HCT116 (cell line): ENCODE measurements at regions not wholly inside any gene's neighbourhood (a gene's known extent, or its start where the extent isn't known, plus 50 kb on each side); places are given as distances from the start of the nearest gene placed in this dataset.

Source experiments
- ATAC-seq: fragments of 200-7000 bp; cut with Tn5 transposase; 2 replicates; pipeline ENCODE4 v1.9.1; 2020; ENCODE audit warnings: mild to moderate bottlenecking, moderate library complexity
- BruUV-seq: library from RNA; stranded (reverse); fragments of 400-500 nt; replicated peaks from 2 replicates; lab custom pipeline; 2021; lab: Mats Ljungman, UMichigan
- CTCF ChIA-PET: fragments of 300-600 bp; sonication (Branson Sonifier 250); formaldehyde crosslinking; loops from one replicate; lab custom pipeline; 2021; ENCODE audit warnings: antibody characterized with exemption; lab: Charles Lee
- POLR2A ChIA-PET: fragments of 300-600, 350-600 bp; sonication (Branson Sonifier 250); formaldehyde crosslinking; loops from one replicate; lab custom pipeline; 2021; ENCODE audit warnings: antibody characterized with exemption; lab: Charles Lee
- RAD21 ChIA-PET, 2 experiments: fragments of 300-600 bp; sonication (Branson Sonifier 250); formaldehyde crosslinking; loops; one replicate each; lab custom pipeline; 2023; ENCODE audit warnings: low total read pairs in 2 of 2; ENCODE audit not compliant: uncharacterized antibody in 2 of 2, unreplicated experiment in 2 of 2, low non-redundant PET in 1 of 2; lab: Charles Lee
- DNase-seq: peaks from one replicate; pipeline ENCODE4 v3.0.0-alpha.2; 2010; ENCODE audit warnings: low read depth, low spot score
- H2AFZ ChIP-seq: fragments of 200-600 bp; shearing (Covaris generic), sonication (generic); 2 replicates; pipeline ENCODE4 v1.6.1; 2017; ENCODE audit warnings: low read depth, mixed run types, mixed read lengths, antibody characterized with exemption, low read length; ENCODE audit not compliant: poor library complexity, severe bottlenecking
- H3K27ac ChIP-seq: 2 replicates; pipeline ENCODE4 v1.5.1; 2012; ENCODE audit warnings: low read depth, low read length
- H3K27me3 ChIP-seq: fragments of 200-600 bp; sonication (generic); 2 replicates; pipeline ENCODE4 v1.6.1; 2016; ENCODE audit warnings: mixed run types, low read length, mixed read lengths; ENCODE audit not compliant: insufficient read depth
- H3K36me3 ChIP-seq, 2 experiments: fragments of 200-500 bp in 1 of 2; fragments of 200-600 bp in 1 of 2; sonication (Bioruptor generic) in 1 of 2; sonication (generic) in 1 of 2; 2 replicates each; pipeline versions ENCODE4 v1.5.1 to v1.6.1; 2014 to 2016; ENCODE audit warnings: low read length in 2 of 2, inconsistent platforms in 1 of 2, mixed read lengths in 1 of 2, mixed run types in 1 of 2; ENCODE audit not compliant: insufficient read depth in 2 of 2, control insufficient read depth in 1 of 2
- H3K4me1 ChIP-seq, 2 experiments: fragments of 200-600 bp in 1 of 2; sonication (generic) in 1 of 2; 2 replicates each; pipeline versions ENCODE4 v1.5.1 to v1.6.1; 2012 to 2017; ENCODE audit warnings: low read length in 2 of 2, inconsistent platforms in 1 of 2, mild to moderate bottlenecking in 1 of 2, mixed read lengths in 1 of 2, mixed run types in 1 of 2, moderate library complexity in 1 of 2; ENCODE audit not compliant: insufficient read depth in 2 of 2, control insufficient read depth in 1 of 2
- H3K4me2 ChIP-seq: fragments of 200-600 bp; sonication (generic); 2 replicates; pipeline ENCODE4 v1.6.1; 2017; ENCODE audit warnings: mixed run types, low read length, mixed read lengths
- H3K4me3 ChIP-seq, 2 experiments: fragments of 200-600 bp in 1 of 2; sonication (generic) in 1 of 2; replicated peaks in 1 of 2; 2 replicates each; pipeline ENCODE4 v1.5.1; 2011 to 2016; ENCODE audit warnings: low read length in 2 of 2, control low read depth in 1 of 2, low read depth in 1 of 2, mild to moderate bottlenecking in 1 of 2, mixed read lengths in 1 of 2, mixed run types in 1 of 2
- H3K79me2 ChIP-seq: fragments of 200-600 bp; sonication (generic); 2 replicates; pipeline ENCODE4 v1.6.1; 2017; ENCODE audit warnings: mild to moderate bottlenecking, mixed run types, low read length, moderate library complexity, mixed read lengths; ENCODE audit not compliant: insufficient read depth
- H3K9ac ChIP-seq: fragments of 200-600 bp; sonication (generic); 2 replicates; pipeline ENCODE4 v1.6.1; 2016; ENCODE audit warnings: low read length, mixed read lengths
- H3K9me2 ChIP-seq: fragments of 200-600 bp; sonication (generic), shearing (Covaris generic); 2 replicates; pipeline ENCODE4 v1.6.1; 2017; ENCODE audit warnings: mixed run types, mild to moderate bottlenecking, moderate library complexity; ENCODE audit not compliant: insufficient read depth
- H3K9me3 ChIP-seq, 2 experiments: fragments of 200-500 bp in 1 of 2; fragments of 200-600 bp in 1 of 2; sonication (Bioruptor generic) in 1 of 2; sonication (generic) in 1 of 2; 2 replicates each; pipeline ENCODE4 v1.6.1; 2014 to 2017; ENCODE audit warnings: low read length in 2 of 2, mixed read lengths in 2 of 2, inconsistent platforms in 1 of 2, low read depth in 1 of 2, mild to moderate bottlenecking in 1 of 2, mixed run types in 1 of 2, moderate library complexity in 1 of 2; ENCODE audit not compliant: control insufficient read depth in 1 of 2, insufficient read depth in 1 of 2
- H4K20me1 ChIP-seq: fragments of 200-600 bp; sonication (generic), shearing (Covaris generic); 2 replicates; pipeline ENCODE4 v1.6.1; 2017; ENCODE audit warnings: mixed run types, mild to moderate bottlenecking, moderate library complexity; ENCODE audit not compliant: insufficient read depth
- CBX3 ChIP-seq: IDR thresholded peaks from 2 replicates; pipeline ENCODE4 v1.6.1; 2012; ENCODE audit warnings: low read depth
- CEBPB ChIP-seq: IDR thresholded peaks from 2 replicates; pipeline ENCODE4 v1.6.1; 2012; ENCODE audit warnings: low read depth
- CTCF ChIP-seq, 3 experiments: fragments of 200-600 bp in 1 of 3; sonication (generic) in 1 of 3; IDR thresholded peaks in 2 of 3; conservative IDR thresholded peaks in 1 of 3; 2 replicates each; pipeline ENCODE4 v1.5.1; 2012 to 2017; ENCODE audit warnings: low read depth in 2 of 3, low read length in 2 of 3, antibody characterized with exemption in 1 of 3, borderline replicate concordance in 1 of 3, control low read depth in 1 of 3, mild to moderate bottlenecking in 1 of 3, mixed read lengths in 1 of 3, mixed run types in 1 of 3, moderate library complexity in 1 of 3; ENCODE audit not compliant: insufficient read depth in 1 of 3
- EGR1 ChIP-seq: IDR thresholded peaks from 2 replicates; pipeline ENCODE4 v1.6.1; 2012; ENCODE audit warnings: low read depth
- JUND ChIP-seq: IDR thresholded peaks from 2 replicates; pipeline ENCODE4 v1.6.1; 2012
- POLR2A ChIP-seq: IDR thresholded peaks from 2 replicates; pipeline ENCODE4 v1.7.0; 2011; ENCODE audit warnings: borderline replicate concordance; ENCODE audit not compliant: insufficient read depth, insufficient read length; ENCODE audit errors: extremely low read depth
- POLR2AphosphoS5 ChIP-seq: IDR thresholded peaks from 2 replicates; pipeline ENCODE4 v1.6.1; 2011; ENCODE audit warnings: mild to moderate bottlenecking, low read depth, low read length, moderate library complexity
- RAD21 ChIP-seq: IDR thresholded peaks from 2 replicates; pipeline ENCODE4 v1.6.1; 2012; ENCODE audit warnings: low read depth, mild to moderate bottlenecking
- REST ChIP-seq: IDR thresholded peaks from 2 replicates; pipeline ENCODE4 v1.6.1; 2012; ENCODE audit warnings: low read depth
- SIN3A ChIP-seq: IDR thresholded peaks from 2 replicates; pipeline ENCODE4 v1.6.1; 2012; ENCODE audit warnings: low read depth
- YY1 ChIP-seq: IDR thresholded peaks from 2 replicates; pipeline ENCODE4 v1.6.1; 2011; ENCODE audit warnings: low read length, low read depth, moderate library complexity, mild to moderate bottlenecking; ENCODE audit not compliant: insufficient replicate concordance; ENCODE audit errors: extremely low read depth
- intact Hi-C: fragments of 100-400 bp; cut with micrococcal nuclease; formaldehyde crosslinking; loops from 2 replicates; pipeline ENCODE4 v1.10.0; 2022

DNA sequence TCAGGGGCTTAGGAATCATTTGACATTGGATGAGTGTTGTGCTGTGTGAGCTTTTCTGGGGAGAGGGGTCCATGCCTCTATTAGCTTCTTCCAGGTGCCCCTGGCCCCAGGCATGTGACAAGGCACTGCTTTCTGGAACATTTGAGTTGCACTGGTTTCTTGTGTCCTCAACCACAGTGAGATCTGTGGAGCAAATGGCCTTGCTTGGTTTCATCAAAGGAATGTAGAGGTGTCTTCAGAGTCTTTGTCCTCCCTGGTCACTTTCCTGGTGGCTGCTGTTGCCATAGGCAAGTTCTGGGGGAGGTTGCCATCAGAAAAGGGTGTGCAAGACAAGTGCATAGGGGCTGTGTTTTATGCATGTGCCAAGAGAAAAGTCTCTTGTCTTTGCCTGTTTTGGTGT lies 157.5 kb downstream of the MACROH2A1 start (continued):
- TF ChIP-seq REST (no peak), RAD21 (no peak), JUND (no peak), EGR1 (no peak)

DNA sequence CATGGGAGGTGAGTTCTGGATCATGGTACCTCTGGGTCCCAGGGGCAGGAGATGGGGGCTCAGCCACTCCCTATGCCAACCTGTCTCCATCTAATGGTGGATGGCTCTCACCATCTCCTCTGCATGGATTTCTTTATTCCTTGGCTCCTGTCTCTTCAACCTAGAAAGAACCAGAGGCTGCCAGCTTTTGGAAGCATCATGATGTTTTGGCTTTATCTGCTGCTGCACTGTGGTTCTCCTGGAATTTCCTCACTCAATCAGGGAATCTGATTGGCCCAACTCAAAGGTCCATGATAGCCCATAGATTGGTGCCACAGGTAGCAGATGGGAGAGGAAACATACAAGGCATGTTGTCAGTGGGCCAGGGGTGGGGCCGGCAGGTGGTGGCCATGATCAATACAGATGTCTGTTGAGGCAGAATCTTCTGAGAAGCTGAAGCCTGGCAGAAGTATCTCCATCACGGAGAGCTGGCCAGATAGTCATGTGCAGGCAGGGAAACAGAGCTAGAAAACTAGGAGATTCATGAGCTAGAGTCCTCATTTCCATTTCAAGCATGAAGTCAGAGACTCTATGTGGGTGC lies 158.2 kb downstream of the MACROH2A1 start:
- CTCF ChIA-PET, result no interaction called here

More for the DNA sequence above, 158.2 kb downstream of the MACROH2A1 start:
- intact Hi-C loops, result no loop called here
- DNase-seq (no peak), ATAC-seq (no peak)
- H3K79me2 ChIP-seq, result no peaks in the 10 kb centered on the region
- no peaks in the 10 kb centered on the region for H3K9me2 ChIP-seq
- no peaks in the 10 kb centered on the region for H4K20me1 ChIP-seq
- no TSS peak for BruUV-seq
- H3K4me1 ChIP-seq, result peaks cover 12 to 18% of the 10 kb centered on the region in 2 experiments
- no peak overlapping the region for H2AFZ ChIP-seq
- ChIA-PET RAD21 (no interaction called here), POLR2A (no interaction called here)
- H3K9ac ChIP-seq, result no peak overlapping the region
- no peaks in the 10 kb centered on the region for H3K36me3 ChIP-seq
- H3K9me3 ChIP-seq, result no peaks in the 10 kb centered on the region
- no peak overlapping the region for H3K4me2 ChIP-seq
- no peak overlapping the region for H3K4me3 ChIP-seq
- no peaks in the 10 kb centered on the region for H3K27me3 ChIP-seq
- TF ChIP-seq CEBPB (no peak), POLR2A (no peak), CBX3 (no peak), POLR2AphosphoS5 (no peak), RAD21 (no peak), SIN3A (no peak), YY1 (no peak), CTCF (IDR thresholded peaks at IDR 0.05 in 2 of 3, conservative IDR thresholded peaks at IDR 0.05 in 1 of 3; ENCODE audit: borderline replicate concordance in 1 of 3, insufficient read depth in 1 of 3, low read depth in 2 of 3, low read length in 2 of 3) (no peak), REST (no peak)
- H3K27ac ChIP-seq, result no peak overlapping the region
